ENCODE measurements at regions not wholly inside any gene's neighbourhood (a gene's known extent, or its start where the extent isn't known, plus 50 kb on each side); places are given as distances from the start of the nearest gene placed in this dataset.

- H3K36me3 Mint-ChIP-seq (ENCODE audit: insufficient read depth in 1 of 3, low read depth in 3 of 3), result no peaks in the 10 kb centered on the region
- Histone ChIP-seq H4K20me1 (ENCODE audit: control insufficient read depth, insufficient read depth, insufficient read length) (no peaks in the 10 kb centered on the region), H3K4me2 (ENCODE audit: insufficient read depth, insufficient read length, low read length) (no peak overlapping the region), H4K8ac (replicated peaks; ENCODE audit: insufficient read length, low read depth, low read length) (no peak overlapping the region), H3K23ac (ENCODE audit: insufficient read length, low read depth, low read length) (no peak overlapping the region), H2BK12ac (ENCODE audit: insufficient read length, low read depth, low read length) (no peak overlapping the region), H3K9me3 (ENCODE audit: control insufficient read depth, low read depth, low read length) (no peaks in the 10 kb centered on the region), H3T11ph (ENCODE audit: low read length) (no peak overlapping the region), H2BK120ac (ENCODE audit: low read depth, low read length, poor library complexity, severe bottlenecking) (no peak overlapping the region), H3K79me2 (ENCODE audit: insufficient read depth, low read length) (no peaks in the 10 kb centered on the region), H3K14ac (ENCODE audit: insufficient read depth, low read length) (no peak overlapping the region; the same call in 1 of the 2 replicates), H3K9ac (ENCODE audit: extremely low read depth, insufficient read length, low read length) (no peak overlapping the region), H3K27ac (ENCODE audit: insufficient read length, low read depth, low read length) (no peak overlapping the region), H2AFZ (ENCODE audit: low read length) (no peak overlapping the region), H2AK5ac (ENCODE audit: insufficient read length, low read length) (no peak overlapping the region), H3K4me1 (ENCODE audit: insufficient read depth, low read length) (no peaks in the 10 kb centered on the region), H3K23me2 (ENCODE audit: insufficient read length, low read depth, low read length, poor library complexity, severe bottlenecking) (no peaks in the 10 kb centered on the region), H3K56ac (ENCODE audit: insufficient read length, low read depth, low read length) (no peak overlapping the region), H3K18ac (ENCODE audit: insufficient read length, low read depth, low read length) (no peak overlapping the region), H3K79me1 (ENCODE audit: insufficient read depth, low read depth, low read length, poor library complexity, severe bottlenecking) (no peaks in the 10 kb centered on the region), H4K91ac (ENCODE audit: insufficient read length, low read depth, low read length) (no peak overlapping the region), H4K5ac (ENCODE audit: insufficient read length, low read depth, low read length) (no peak overlapping the region), H3K27me3 (ENCODE audit: insufficient read depth, low read length) (no peaks in the 10 kb centered on the region), H2BK5ac (ENCODE audit: insufficient read length, low read length) (no peak overlapping the region), H3K4ac (ENCODE audit: low read depth, low read length) (no peak overlapping the region), H2BK20ac (ENCODE audit: low read depth, low read length, poor library complexity, severe bottlenecking) (no peak overlapping the region), H2BK15ac (ENCODE audit: low read depth, low read length) (no peak overlapping the region)
- H3K27ac Mint-ChIP-seq, result no peak overlapping the region
- WGBS (ENCODE audit: extremely low coverage, insufficient read length, low lambda C conversion rate), result no CpG with 5 or more reads among the region's 19 CpGs
- H3K9me3 Mint-ChIP-seq, result no peaks in the 10 kb centered on the region
- TF ChIP-seq CTCF (conservative IDR thresholded peaks at IDR 0.05), result no peak
- DNase-seq, result peak; percentile 5
- H3K27me3 Mint-ChIP-seq (ENCODE audit: low read depth), result peaks cover 33% of the 10 kb centered on the region
- H3K4me1 Mint-ChIP-seq, result peaks cover 0 to 2% of the 10 kb centered on the region in 2 experiments; a peak in 2 of 4 replicates
- H3K4me3 Mint-ChIP-seq, result no peak overlapping the region
Observed at GRCh38 chr20:58141971-58142842, 86.2 kb downstream of the ANKRD60 start.
